Hepatocyte (in vitro differentiated cells): ENCODE measurements at regions not wholly inside any gene's neighbourhood (a gene's known extent, or its start where the extent isn't known, plus 50 kb on each side); places are given as distances from the start of the nearest gene placed in this dataset.

Source experiments
- DNase-seq: peaks from one replicate; pipeline ENCODE4 v3.0.0-alpha.2; 2016; ENCODE audit warnings: low spot score
- H2AFZ ChIP-seq: fragments of 200-600 bp; sonication (generic); 2 replicates; pipeline ENCODE4 v1.6.0; 2016; ENCODE audit warnings: antibody characterized with exemption, mild to moderate bottlenecking
- H3K27ac ChIP-seq: fragments of 200-600 bp; sonication (generic); 2 replicates; pipeline ENCODE4 v1.5.1; 2016; ENCODE audit warnings: mild to moderate bottlenecking
- H3K27me3 ChIP-seq: fragments of 200-600 bp; sonication (generic); 2 replicates; pipeline ENCODE4 v1.6.1; 2016
- H3K36me3 ChIP-seq: fragments of 200-600 bp; sonication (generic); replicated peaks from 2 replicates; pipeline ENCODE4 v1.5.1; 2016; ENCODE audit warnings: low read depth; ENCODE audit not compliant: insufficient read depth
- H3K4me1 ChIP-seq: fragments of 200-600 bp; sonication (generic); 2 replicates; pipeline ENCODE4 v1.5.1; 2016; ENCODE audit warnings: mild to moderate bottlenecking, moderate library complexity; ENCODE audit not compliant: insufficient read depth
- H3K4me2 ChIP-seq: fragments of 200-600 bp; sonication (generic); 2 replicates; pipeline ENCODE4 v1.6.0; 2016
- H3K4me3 ChIP-seq: fragments of 200-600 bp; sonication (generic); 2 replicates; pipeline ENCODE4 v1.5.1; 2016; ENCODE audit warnings: mild to moderate bottlenecking
- H3K79me2 ChIP-seq: fragments of 200-600 bp; sonication (generic); 2 replicates; pipeline ENCODE4 v1.6.0; 2017; ENCODE audit warnings: mild to moderate bottlenecking
- H3K9me2 ChIP-seq: fragments of 200-600 bp; sonication (generic); replicated peaks from 2 replicates; pipeline ENCODE4 v1.6.0; 2017; ENCODE audit warnings: mild to moderate bottlenecking; ENCODE audit not compliant: insufficient read depth
- H3K9me3 ChIP-seq: fragments of 200-600 bp; sonication (generic); 2 replicates; pipeline ENCODE4 v1.5.1; 2016; ENCODE audit warnings: low read depth, mild to moderate bottlenecking
- H4K20me1 ChIP-seq: fragments of 200-600 bp; sonication (generic); 2 replicates; pipeline ENCODE4 v1.6.0; 2016; ENCODE audit warnings: mild to moderate bottlenecking; ENCODE audit not compliant: insufficient read depth, poor library complexity, severe bottlenecking
- CTCF ChIP-seq: fragments of 200-600 bp; sonication (generic); IDR thresholded peaks from 2 replicates; pipeline ENCODE4 v1.5.1; 2016; ENCODE audit warnings: antibody characterized with exemption, mild to moderate bottlenecking; ENCODE audit not compliant: poor library complexity
- EZH2 ChIP-seq: fragments of 200-600 bp; sonication (generic); IDR thresholded peaks from 2 replicates; pipeline ENCODE4 v1.6.1; 2016; ENCODE audit warnings: antibody characterized with exemption, mild to moderate bottlenecking, borderline replicate concordance
- EZH2phosphoT487 ChIP-seq: fragments of 200-600 bp; sonication (generic); IDR thresholded peaks from one replicate; pipeline ENCODE4 v1.6.1; 2018; ENCODE audit warnings: antibody characterized with exemption, mild to moderate bottlenecking, low read depth, moderate library complexity; ENCODE audit not compliant: unreplicated experiment, severe bottlenecking
- WGBS: methylation state at CpG from one replicate; pipeline ENCODE4 v1.1.6; 2016; ENCODE audit warnings: low lambda C conversion rate; ENCODE audit errors: missing lambda C conversion rate; 5-methylcytosine and 5-hydroxymethylcytosine counted together

- Histone ChIP-seq H3K27me3 (no peaks in the 10 kb centered on the region), H3K9me3 (no peaks in the 10 kb centered on the region), H3K27ac (no peak overlapping the region), H3K79me2 (no peaks in the 10 kb centered on the region), H3K4me3 (no peak overlapping the region), H3K4me1 (no peaks in the 10 kb centered on the region), H3K4me2 (no peak overlapping the region), H3K9me2 (no peaks in the 10 kb centered on the region), H3K36me3 (no peaks in the 10 kb centered on the region), H2AFZ (no peak overlapping the region), H4K20me1 (no peaks in the 10 kb centered on the region)
- 81% methylated on average over 5 of the region's 5 CpGs for WGBS
- DNase-seq, result no peak
- TF ChIP-seq CTCF, result no peak
- no peak for TF ChIP-seq EZH2
- no peak for TF ChIP-seq EZH2phosphoT487
These were observed 95.3 kb downstream of the SLC17A6 start for GRCh38 chr11:22433517-22433916.

GRCh38 chr11:22433094-22433455 lies 94.9 kb downstream of the SLC17A6 start:
- Histone ChIP-seq H3K27me3 (no peaks in the 10 kb centered on the region), H3K4me2 (no peak overlapping the region), H4K20me1 (no peaks in the 10 kb centered on the region), H3K79me2 (no peaks in the 10 kb centered on the region), H3K4me3 (no peak overlapping the region), H2AFZ (no peak overlapping the region), H3K9me3 (no peaks in the 10 kb centered on the region), H3K4me1 (no peaks in the 10 kb centered on the region), H3K9me2 (no peaks in the 10 kb centered on the region), H3K36me3 (no peaks in the 10 kb centered on the region), H3K27ac (no peak overlapping the region)
- no peak for DNase-seq
- 88% methylated on average over 5 of the region's 5 CpGs for WGBS
- no peak for TF ChIP-seq EZH2

- Histone ChIP-seq H3K27me3 (no peaks in the 10 kb centered on the region), H4K20me1 (no peaks in the 10 kb centered on the region), H3K9me3 (no peaks in the 10 kb centered on the region), H3K9me2 (no peaks in the 10 kb centered on the region), H2AFZ (no peak overlapping the region), H3K27ac (no peak overlapping the region), H3K4me3 (no peak overlapping the region), H3K4me1 (no peaks in the 10 kb centered on the region), H3K36me3 (no peaks in the 10 kb centered on the region), H3K79me2 (no peaks in the 10 kb centered on the region), H3K4me2 (no peak overlapping the region)
- no peak for TF ChIP-seq CTCF
- no peak for TF ChIP-seq EZH2phosphoT487
- no peak for TF ChIP-seq EZH2
- no peak for DNase-seq
- WGBS, result 78% methylated on average over 40 of the region's 40 CpGs
These were observed 94.3 kb downstream of the SLC17A6 start for GRCh38 chr11:22432291-22433093.

- no peak overlapping the region for H2AFZ ChIP-seq
- H3K27me3 ChIP-seq, result no peaks in the 10 kb centered on the region
- H3K27ac ChIP-seq, result no peak overlapping the region
- H3K36me3 ChIP-seq, result no peaks in the 10 kb centered on the region
- no peaks in the 10 kb centered on the region for H3K9me2 ChIP-seq
- no peaks in the 10 kb centered on the region for H3K4me1 ChIP-seq
- no peak for DNase-seq
- H3K9me3 ChIP-seq, result no peaks in the 10 kb centered on the region
- no peak overlapping the region for H3K4me3 ChIP-seq
- no peaks in the 10 kb centered on the region for H3K79me2 ChIP-seq
- 85% methylated on average over 3 of the region's 3 CpGs for WGBS
- no peak overlapping the region for H3K4me2 ChIP-seq
- TF ChIP-seq CTCF (no peak), EZH2phosphoT487 (no peak), EZH2 (no peak)
- H4K20me1 ChIP-seq, result no peaks in the 10 kb centered on the region
These were observed 92.9 kb downstream of the SLC17A6 start for GRCh38 chr11:22431106-22431505.
